ENCODE measurements at regions not wholly inside any gene's neighbourhood (a gene's known extent, or its start where the extent isn't known, plus 50 kb on each side); places are given as distances from the start of the nearest gene placed in this dataset.

DNA sequence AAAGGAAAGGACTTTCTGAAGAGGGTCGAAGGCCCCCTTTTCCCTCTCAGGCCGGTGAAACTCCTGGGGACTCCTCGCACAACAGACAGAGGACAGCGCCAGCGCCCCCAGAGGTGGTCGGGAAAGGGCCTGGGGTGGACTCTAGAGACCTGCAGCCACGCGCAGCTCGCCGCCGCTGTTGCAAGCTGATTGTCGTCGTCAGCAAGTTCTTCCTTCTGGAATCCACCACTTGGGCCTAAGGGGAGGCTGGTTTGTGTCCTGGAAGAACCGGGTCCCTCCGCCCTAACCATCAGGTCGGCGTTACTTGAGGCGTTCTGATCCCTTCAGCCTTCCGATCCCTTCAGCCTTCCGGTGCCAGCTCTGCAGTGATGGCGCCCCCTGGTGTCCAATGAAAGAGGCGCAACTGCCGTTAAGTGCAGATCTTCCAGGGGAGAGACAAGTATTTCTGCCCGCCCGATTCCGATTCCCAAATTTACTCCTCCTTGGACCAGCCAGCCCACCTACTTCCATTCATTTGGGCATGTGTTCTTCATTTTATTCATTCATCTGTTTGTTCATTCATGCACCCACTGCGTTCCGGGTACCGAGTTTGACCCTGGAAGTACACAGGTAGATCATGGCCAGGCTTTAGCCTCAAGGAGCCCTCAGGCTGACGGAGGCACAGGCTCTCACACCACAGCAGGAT, 77.2 kb upstream of the SLC6A11 start (continued):
- TF ChIP-seq, protein P1, sequence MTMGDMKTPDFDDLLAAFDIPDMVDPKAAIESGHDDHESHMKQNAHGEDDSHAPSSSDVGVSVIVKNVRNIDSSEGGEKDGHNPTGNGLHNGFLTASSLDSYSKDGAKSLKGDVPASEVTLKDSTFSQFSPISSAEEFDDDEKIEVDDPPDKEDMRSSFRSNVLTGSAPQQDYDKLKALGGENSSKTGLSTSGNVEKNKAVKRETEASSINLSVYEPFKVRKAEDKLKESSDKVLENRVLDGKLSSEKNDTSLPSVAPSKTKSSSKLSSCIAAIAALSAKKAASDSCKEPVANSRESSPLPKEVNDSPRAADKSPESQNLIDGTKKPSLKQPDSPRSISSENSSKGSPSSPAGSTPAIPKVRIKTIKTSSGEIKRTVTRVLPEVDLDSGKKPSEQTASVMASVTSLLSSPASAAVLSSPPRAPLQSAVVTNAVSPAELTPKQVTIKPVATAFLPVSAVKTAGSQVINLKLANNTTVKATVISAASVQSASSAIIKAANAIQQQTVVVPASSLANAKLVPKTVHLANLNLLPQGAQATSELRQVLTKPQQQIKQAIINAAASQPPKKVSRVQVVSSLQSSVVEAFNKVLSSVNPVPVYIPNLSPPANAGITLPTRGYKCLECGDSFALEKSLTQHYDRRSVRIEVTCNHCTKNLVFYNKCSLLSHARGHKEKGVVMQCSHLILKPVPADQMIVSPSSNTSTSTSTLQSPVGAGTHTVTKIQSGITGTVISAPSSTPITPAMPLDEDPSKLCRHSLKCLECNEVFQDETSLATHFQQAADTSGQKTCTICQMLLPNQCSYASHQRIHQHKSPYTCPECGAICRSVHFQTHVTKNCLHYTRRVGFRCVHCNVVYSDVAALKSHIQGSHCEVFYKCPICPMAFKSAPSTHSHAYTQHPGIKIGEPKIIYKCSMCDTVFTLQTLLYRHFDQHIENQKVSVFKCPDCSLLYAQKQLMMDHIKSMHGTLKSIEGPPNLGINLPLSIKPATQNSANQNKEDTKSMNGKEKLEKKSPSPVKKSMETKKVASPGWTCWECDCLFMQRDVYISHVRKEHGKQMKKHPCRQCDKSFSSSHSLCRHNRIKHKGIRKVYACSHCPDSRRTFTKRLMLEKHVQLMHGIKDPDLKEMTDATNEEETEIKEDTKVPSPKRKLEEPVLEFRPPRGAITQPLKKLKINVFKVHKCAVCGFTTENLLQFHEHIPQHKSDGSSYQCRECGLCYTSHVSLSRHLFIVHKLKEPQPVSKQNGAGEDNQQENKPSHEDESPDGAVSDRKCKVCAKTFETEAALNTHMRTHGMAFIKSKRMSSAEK (CRISPR knock-in tag; IDR thresholded peaks at IDR 0.05; ENCODE audit: borderline replicate concordance) = no peak
- TF ChIP-seq, protein P2, sequence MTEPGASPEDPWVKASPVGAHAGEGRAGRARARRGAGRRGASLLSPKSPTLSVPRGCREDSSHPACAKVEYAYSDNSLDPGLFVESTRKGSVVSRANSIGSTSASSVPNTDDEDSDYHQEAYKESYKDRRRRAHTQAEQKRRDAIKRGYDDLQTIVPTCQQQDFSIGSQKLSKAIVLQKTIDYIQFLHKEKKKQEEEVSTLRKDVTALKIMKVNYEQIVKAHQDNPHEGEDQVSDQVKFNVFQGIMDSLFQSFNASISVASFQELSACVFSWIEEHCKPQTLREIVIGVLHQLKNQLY (CRISPR knock-in tag; IDR thresholded peaks at IDR 0.05) = no peak
- no peak for TF ChIP-seq CBFB (CRISPR knock-in tag; IDR thresholded peaks at IDR 0.05; ENCODE audit: low read depth)
- TF ChIP-seq ZNF138 (CRISPR knock-in tag; conservative IDR thresholded peaks at IDR 0.05) = no peak
- TF ChIP-seq, protein P3, sequence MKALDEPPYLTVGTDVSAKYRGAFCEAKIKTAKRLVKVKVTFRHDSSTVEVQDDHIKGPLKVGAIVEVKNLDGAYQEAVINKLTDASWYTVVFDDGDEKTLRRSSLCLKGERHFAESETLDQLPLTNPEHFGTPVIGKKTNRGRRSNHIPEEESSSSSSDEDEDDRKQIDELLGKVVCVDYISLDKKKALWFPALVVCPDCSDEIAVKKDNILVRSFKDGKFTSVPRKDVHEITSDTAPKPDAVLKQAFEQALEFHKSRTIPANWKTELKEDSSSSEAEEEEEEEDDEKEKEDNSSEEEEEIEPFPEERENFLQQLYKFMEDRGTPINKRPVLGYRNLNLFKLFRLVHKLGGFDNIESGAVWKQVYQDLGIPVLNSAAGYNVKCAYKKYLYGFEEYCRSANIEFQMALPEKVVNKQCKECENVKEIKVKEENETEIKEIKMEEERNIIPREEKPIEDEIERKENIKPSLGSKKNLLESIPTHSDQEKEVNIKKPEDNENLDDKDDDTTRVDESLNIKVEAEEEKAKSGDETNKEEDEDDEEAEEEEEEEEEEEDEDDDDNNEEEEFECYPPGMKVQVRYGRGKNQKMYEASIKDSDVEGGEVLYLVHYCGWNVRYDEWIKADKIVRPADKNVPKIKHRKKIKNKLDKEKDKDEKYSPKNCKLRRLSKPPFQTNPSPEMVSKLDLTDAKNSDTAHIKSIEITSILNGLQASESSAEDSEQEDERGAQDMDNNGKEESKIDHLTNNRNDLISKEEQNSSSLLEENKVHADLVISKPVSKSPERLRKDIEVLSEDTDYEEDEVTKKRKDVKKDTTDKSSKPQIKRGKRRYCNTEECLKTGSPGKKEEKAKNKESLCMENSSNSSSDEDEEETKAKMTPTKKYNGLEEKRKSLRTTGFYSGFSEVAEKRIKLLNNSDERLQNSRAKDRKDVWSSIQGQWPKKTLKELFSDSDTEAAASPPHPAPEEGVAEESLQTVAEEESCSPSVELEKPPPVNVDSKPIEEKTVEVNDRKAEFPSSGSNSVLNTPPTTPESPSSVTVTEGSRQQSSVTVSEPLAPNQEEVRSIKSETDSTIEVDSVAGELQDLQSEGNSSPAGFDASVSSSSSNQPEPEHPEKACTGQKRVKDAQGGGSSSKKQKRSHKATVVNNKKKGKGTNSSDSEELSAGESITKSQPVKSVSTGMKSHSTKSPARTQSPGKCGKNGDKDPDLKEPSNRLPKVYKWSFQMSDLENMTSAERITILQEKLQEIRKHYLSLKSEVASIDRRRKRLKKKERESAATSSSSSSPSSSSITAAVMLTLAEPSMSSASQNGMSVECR (CRISPR knock-in tag; IDR thresholded peaks at IDR 0.05; ENCODE audit: borderline replicate concordance) = no peak
- no peak for TF ChIP-seq JUN (CRISPR knock-in tag; IDR thresholded peaks at IDR 0.05)
- TF ChIP-seq RORB (CRISPR knock-in tag; IDR thresholded peaks at IDR 0.05) = no peak
- TF ChIP-seq NFE2L1 (CRISPR knock-in tag; IDR thresholded peaks at IDR 0.05) = no peak
- TF ChIP-seq PRRX2 (CRISPR knock-in tag; IDR thresholded peaks at IDR 0.05) = no peak
- TF ChIP-seq, protein P4, sequence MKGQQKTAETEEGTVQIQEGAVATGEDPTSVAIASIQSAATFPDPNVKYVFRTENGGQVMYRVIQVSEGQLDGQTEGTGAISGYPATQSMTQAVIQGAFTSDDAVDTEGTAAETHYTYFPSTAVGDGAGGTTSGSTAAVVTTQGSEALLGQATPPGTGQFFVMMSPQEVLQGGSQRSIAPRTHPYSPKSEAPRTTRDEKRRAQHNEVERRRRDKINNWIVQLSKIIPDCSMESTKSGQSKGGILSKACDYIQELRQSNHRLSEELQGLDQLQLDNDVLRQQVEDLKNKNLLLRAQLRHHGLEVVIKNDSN (CRISPR knock-in tag; IDR thresholded peaks at IDR 0.05) = no peak
- no peak for TF ChIP-seq ETV6 (CRISPR knock-in tag; IDR thresholded peaks at IDR 0.05)

DNA sequence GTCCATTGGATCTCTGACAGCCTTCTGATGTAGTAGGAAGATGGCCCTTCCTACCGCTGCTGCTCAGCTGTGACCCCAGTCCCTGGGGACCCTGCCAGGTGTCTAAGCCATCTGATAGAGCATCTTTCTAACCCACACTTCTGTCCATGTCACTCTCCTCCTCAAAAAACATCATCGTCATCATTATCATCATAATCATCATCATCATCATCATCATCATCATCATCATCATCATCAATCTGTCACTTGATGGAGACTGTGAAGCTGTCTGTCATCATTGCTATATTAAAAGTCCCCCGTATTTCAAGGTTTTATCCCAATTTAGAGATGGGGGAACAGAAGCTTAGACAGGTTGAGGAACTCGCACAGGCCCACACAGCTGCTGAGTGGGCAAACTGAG, 75.1 kb upstream of the SLC6A11 start:
- no peak overlapping the region for H3K4me3 Mint-ChIP-seq
- DNase-seq (ENCODE audit: low spot score) = no peak

More for the DNA sequence above, 75.1 kb upstream of the SLC6A11 start:
- no peak for ATAC-seq
- Mint-ChIP-seq H3K27ac (no peak overlapping the region), H3K36me3 (no peaks in the 10 kb centered on the region), H3K9me3 (peaks cover 4% of the 10 kb centered on the region; the same call in 1 of the 2 replicates), H3K4me1 (peaks cover 5% of the 10 kb centered on the region), H3K27me3 (ENCODE audit: low read depth) (peaks cover 28% of the 10 kb centered on the region)
- TF ChIP-seq PRRX2 (CRISPR knock-in tag; IDR thresholded peaks at IDR 0.05) (no peak), IRF2 (CRISPR knock-in tag; IDR thresholded peaks at IDR 0.05; ENCODE audit: borderline replicate concordance, low read depth) (no peak), GABPB1 (CRISPR knock-in tag; IDR thresholded peaks at IDR 0.05) (no peak), ZNF396 (CRISPR knock-in tag; IDR thresholded peaks at IDR 0.05; ENCODE audit: borderline replicate concordance) (no peak)
- TF ChIP-seq, protein P5, sequence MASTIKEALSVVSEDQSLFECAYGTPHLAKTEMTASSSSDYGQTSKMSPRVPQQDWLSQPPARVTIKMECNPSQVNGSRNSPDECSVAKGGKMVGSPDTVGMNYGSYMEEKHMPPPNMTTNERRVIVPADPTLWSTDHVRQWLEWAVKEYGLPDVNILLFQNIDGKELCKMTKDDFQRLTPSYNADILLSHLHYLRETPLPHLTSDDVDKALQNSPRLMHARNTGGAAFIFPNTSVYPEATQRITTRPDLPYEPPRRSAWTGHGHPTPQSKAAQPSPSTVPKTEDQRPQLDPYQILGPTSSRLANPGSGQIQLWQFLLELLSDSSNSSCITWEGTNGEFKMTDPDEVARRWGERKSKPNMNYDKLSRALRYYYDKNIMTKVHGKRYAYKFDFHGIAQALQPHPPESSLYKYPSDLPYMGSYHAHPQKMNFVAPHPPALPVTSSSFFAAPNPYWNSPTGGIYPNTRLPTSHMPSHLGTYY (CRISPR knock-in tag; IDR thresholded peaks at IDR 0.05) = no peak
- CTCF ChIA-PET = interaction anchor here (0.7 to 2.1 kb wide), 2 partner anchors 47 to 396 kb away, joined by 3 to 4 read pairs; no protein-coding TSS in a partner anchor
- POLR2A ChIA-PET = no interaction called here
